Adrenal gland (tissue), 9 donors: ENCODE measurements at regions not wholly inside any gene's neighbourhood (a gene's known extent, or its start where the extent isn't known, plus 50 kb on each side); places are given as distances from the start of the nearest gene placed in this dataset.
A peak's percentile ranks its signal among the peaks of the same experiment; 100 is the strongest.

Source experiments
- DNase-seq, 7 donors: peaks; one replicate each; pipeline ENCODE4 v3.0.0-alpha.2; 2019 to 2020
- H3K27ac ChIP-seq, 5 donors: fragments of 200-600 bp; sonication (generic) in 4 of 5; 1 replicate in 3 of 5; 2 replicates in 2 of 5; pipeline versions ENCODE4 v1.5.1 to v1.8.0; 2016 to 2020; ENCODE audit warnings: mild to moderate bottlenecking in 1 of 5
- H3K27me3 ChIP-seq: fragments of 200-600 bp; 2 replicates; pipeline ENCODE4 v1.8.0; 2021
- H3K36me3 ChIP-seq, 2 donors: fragments of 200-600 bp; replicated peaks in 1 of 2; 1 replicate in 1 of 2; 2 replicates in 1 of 2; pipeline versions ENCODE4 v1.5.1 to v1.8.0; 2018 to 2022
- H3K4me1 ChIP-seq, 2 donors: fragments of 200-600 bp; replicated peaks in 1 of 2; 1 replicate in 1 of 2; 2 replicates in 1 of 2; pipeline versions ENCODE4 v1.5.1 to v1.8.0; 2018 to 2021
- H3K4me3 ChIP-seq, 4 donors: fragments of 200-600 bp; sonication (generic) in 3 of 4; one replicate each; pipeline ENCODE4 v1.5.1; 2016 to 2018
- H3K9me3 ChIP-seq, 3 donors: fragments of 200-600 bp; sonication (generic) in 1 of 3; replicated peaks in 1 of 3; 1 replicate in 2 of 3; 2 replicates in 1 of 3; pipeline versions ENCODE4 v1.5.1 to v1.8.0; 2016 to 2021
- POLR2A ChIP-seq, 2 donors: fragments of 450-650 bp; IDR thresholded peaks; one replicate each; pipeline ENCODE4 v1.6.1; 2017; ENCODE audit warnings: antibody characterized with exemption in 2 of 2, mild to moderate bottlenecking in 2 of 2, moderate library complexity in 1 of 2
- WGBS, 4 donors: extraction: QIAGEN DNeasy Blood & Tissue Kit in 2 of 4; methylation state at CpG; one replicate each; pipeline versions ENCODE4 v1.1.5 to v1.1.7; 2013 to 2017; 5-methylcytosine and 5-hydroxymethylcytosine counted together
- intact Hi-C, 2 donors: fragments of 100-400 bp; cut with DNase I; formaldehyde crosslinking; loops; one replicate each; pipeline versions ENCODE4 v1.14.1 to v1.15.0; 2022 to 2023
- TF ChIP-seq, protein P1 (sequence below), 6 experiments: fragments of 450-650 bp in 4 of 6; fragments of 200-600 bp in 2 of 6; sonication (generic) in 1 of 6; IDR thresholded peaks; 1 replicate in 5 of 6; 2 replicates in 1 of 6; pipeline versions ENCODE4 v1.5.1 to v1.8.0; 2016 to 2021; ENCODE audit warnings: antibody characterized with exemption in 6 of 6, mild to moderate bottlenecking in 2 of 6, moderate library complexity in 1 of 6
- donor health status: healthy with polysubstance abuse.
- donor health status: Bipolar disorder and iron deficiency.
- donor health status: DM: yes; HTN: yes; CAD: no.
- donor health status: DM: no; HTN: no; CAD: no.
- donor health status: DM: no; HTN: no; CAD: no.

DNA sequence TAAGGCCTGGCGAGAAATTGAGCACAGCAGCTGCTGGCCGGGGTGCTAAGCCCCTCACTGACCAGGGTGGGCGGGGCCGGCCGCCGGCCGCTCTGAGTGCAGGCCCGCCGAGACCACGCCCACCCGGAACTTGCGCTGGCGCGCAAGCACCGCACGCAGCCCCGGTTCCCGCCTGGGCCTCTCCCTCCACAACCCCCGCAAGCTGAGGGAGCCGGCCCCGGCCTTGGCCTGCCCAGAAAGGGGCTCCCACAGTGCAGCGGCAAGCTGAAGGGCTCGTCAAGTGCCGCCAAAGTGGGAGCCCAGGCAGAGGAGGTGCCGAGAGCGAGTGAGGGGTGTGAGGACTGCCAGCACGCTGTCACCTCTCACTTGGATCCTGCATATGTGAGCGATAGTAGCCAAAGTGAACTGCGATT is 251.2 kb downstream of the GJA1 start:
- TF ChIP-seq POLR2A (IDR thresholded peaks at IDR 0.05), result no peak
- intact Hi-C loops, result no loop called here
- Histone ChIP-seq H3K9me3 (no peaks in the 10 kb centered on the region), H3K36me3 (no peaks in the 10 kb centered on the region), H3K27me3 (no peaks in the 10 kb centered on the region), H3K4me3 (no peak overlapping the region), H3K27ac (no peak overlapping the region), H3K4me1 (peaks cover 13 to 14% of the 10 kb centered on the region in 2 donors)
- WGBS, 4 donors, result 75 to 91% (median 89%) methylated on average over 4 to 29 of the region's 29 CpGs
- DNase-seq, result peak in 1 of 7 donors; percentile 15

DNA sequence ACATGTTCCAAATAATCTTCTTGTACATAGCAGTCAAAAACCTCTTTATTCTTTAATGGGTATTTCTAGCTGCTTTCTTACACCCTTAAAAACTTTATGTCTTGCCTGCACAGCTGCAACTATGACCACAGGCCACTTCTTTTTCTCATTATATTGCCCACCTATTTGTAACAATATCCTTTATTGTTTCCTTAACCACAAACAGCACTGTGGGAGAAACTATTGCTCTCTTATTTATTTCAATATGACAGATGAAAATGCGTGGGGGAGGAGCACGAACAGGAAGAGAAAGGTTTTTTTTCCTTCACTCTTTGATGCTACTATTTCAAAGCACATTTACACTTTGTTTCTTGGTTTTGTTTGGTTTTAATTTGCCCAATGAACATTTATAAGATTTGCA is 253.5 kb downstream of the GJA1 start:
- H3K4me1 ChIP-seq, result peaks cover 16 to 23% of the 10 kb centered on the region in 2 donors
- H3K9me3 ChIP-seq, result no peaks in the 10 kb centered on the region
- no peak overlapping the region for H3K27ac ChIP-seq
- no peaks in the 10 kb centered on the region for H3K27me3 ChIP-seq
- H3K4me3 ChIP-seq, result no peak overlapping the region
- WGBS, 4 donors, result 72 to 81% (median 78%) methylated on average over 2 of the region's 2 CpGs
- H3K36me3 ChIP-seq, result no peaks in the 10 kb centered on the region
- intact Hi-C loops, result no loop called here
- TF ChIP-seq POLR2A (IDR thresholded peaks at IDR 0.05), result no peak
- TF ChIP-seq, protein P1, sequence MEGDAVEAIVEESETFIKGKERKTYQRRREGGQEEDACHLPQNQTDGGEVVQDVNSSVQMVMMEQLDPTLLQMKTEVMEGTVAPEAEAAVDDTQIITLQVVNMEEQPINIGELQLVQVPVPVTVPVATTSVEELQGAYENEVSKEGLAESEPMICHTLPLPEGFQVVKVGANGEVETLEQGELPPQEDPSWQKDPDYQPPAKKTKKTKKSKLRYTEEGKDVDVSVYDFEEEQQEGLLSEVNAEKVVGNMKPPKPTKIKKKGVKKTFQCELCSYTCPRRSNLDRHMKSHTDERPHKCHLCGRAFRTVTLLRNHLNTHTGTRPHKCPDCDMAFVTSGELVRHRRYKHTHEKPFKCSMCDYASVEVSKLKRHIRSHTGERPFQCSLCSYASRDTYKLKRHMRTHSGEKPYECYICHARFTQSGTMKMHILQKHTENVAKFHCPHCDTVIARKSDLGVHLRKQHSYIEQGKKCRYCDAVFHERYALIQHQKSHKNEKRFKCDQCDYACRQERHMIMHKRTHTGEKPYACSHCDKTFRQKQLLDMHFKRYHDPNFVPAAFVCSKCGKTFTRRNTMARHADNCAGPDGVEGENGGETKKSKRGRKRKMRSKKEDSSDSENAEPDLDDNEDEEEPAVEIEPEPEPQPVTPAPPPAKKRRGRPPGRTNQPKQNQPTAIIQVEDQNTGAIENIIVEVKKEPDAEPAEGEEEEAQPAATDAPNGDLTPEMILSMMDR (IDR thresholded peaks at IDR 0.05), result no peak
- no peak for DNase-seq

DNA sequence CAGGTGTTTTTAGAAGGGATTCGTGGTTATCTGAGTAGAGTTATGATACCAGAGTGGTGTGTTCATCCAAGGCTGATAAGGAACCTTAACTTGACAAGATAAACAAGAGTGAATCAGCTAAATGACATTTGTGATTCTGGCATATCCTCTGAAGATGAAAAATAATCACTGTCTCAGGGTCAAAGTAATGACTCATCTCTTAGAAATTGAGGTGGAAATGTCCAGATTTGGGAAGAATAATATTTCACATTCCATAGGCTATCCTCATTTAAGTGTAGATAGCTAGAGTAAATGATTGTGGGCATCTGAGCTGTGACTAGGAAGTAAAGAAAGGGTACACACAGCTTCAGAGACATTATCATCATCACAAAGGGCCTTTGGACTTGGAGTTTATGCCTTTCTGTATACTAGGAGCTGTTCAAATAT is 255.7 kb downstream of the GJA1 start:
- TF ChIP-seq POLR2A (IDR thresholded peaks at IDR 0.05), result no peak
- TF ChIP-seq, protein P1 (IDR thresholded peaks at IDR 0.05), result no peak
- no peak for DNase-seq
- peak overlapping the region in 1 of 4 donors; percentile 8 for H3K4me3 ChIP-seq
- intact Hi-C loops, result loop anchor here in 1 of 2 donors (10.0 kb wide), 1 partner anchor 256 kb away; the partner anchor contains the start of gene GJA1
- H3K36me3 ChIP-seq, result no peaks in the 10 kb centered on the region
- 15 to 21% (median 19%) methylated on average over 1 of the region's 1 CpG for WGBS, 4 donors
- H3K27me3 ChIP-seq, result no peaks in the 10 kb centered on the region
- no peaks in the 10 kb centered on the region for H3K9me3 ChIP-seq
- peaks cover 25 to 40% of the 10 kb centered on the region in 2 donors for H3K4me1 ChIP-seq
- peak overlapping the region in 4 of 5 donors; percentile 9 to 77 (median 68) for H3K27ac ChIP-seq

DNA sequence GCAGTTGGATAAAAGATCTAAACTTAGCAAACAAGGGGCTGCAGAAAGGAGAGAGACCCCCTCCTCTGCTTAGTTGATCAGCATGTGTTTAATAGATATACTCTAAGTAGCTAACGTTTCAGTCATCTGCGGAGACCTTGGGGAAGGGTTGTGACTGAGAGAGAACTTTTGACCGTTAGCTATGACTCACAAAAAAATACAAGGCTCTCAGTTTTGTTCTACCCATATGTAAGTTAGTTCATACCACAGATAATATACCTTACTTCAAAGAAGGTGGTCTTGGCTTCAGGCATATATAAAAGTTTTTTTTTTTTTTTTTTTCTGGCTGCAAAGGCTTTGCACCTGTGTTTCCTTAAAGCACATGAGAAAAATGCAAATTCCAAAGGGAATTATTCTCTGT is 258.9 kb downstream of the GJA1 start:
- 40 to 50% (median 45%) methylated on average over 3 of the region's 3 CpGs for WGBS, 4 donors
- peak in 5 of 7 donors; percentile 28 to 48 (median 41) for DNase-seq
- intact Hi-C loops, result loop anchor here in 1 of 2 donors (10.0 kb wide), 1 partner anchor 260 kb away; the partner anchor contains the start of gene GJA1
- Histone ChIP-seq H3K36me3 (no peaks in the 10 kb centered on the region), H3K27me3 (no peaks in the 10 kb centered on the region), H3K27ac (peak overlapping the region in 3 of 5 donors; percentile 52 to 67 (median 59)), H3K9me3 (no peaks in the 10 kb centered on the region), H3K4me1 (peaks cover 25 to 43% of the 10 kb centered on the region in 2 donors), H3K4me3 (no peak overlapping the region)
- TF ChIP-seq, protein P1 (IDR thresholded peaks at IDR 0.05), result no peak
- no peak for TF ChIP-seq POLR2A (IDR thresholded peaks at IDR 0.05)

DNA sequence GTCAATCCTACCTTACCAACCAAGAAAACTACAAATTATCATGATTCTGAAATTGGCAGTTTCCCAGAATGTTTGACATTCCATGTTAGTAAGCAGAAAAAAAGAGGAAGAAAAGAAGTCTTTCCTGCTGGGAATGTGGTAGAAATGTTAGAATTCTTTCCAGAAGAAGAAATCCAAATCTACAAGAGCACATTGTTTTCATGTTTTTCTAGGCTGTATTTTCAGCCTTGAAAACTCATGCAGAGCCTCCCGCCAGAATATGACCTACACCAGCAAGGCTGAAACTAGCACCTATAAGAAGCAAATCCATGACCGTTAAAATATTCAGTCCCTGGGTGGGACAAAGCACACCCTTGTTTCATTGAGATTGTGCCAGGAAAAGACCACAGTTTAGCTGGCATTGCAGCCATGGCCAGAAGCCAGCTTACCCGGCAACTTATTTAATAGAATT is 259.4 kb downstream of the GJA1 start:
- no peak for TF ChIP-seq POLR2A (IDR thresholded peaks at IDR 0.05)
- TF ChIP-seq, protein P1 (IDR thresholded peaks at IDR 0.05), result no peak
- WGBS, 4 donors, result 20 to 32% (median 22%) methylated on average over 3 of the region's 3 CpGs
- H3K27me3 ChIP-seq, result no peaks in the 10 kb centered on the region
- H3K9me3 ChIP-seq, result no peaks in the 10 kb centered on the region
- H3K4me1 ChIP-seq, result peaks cover 25 to 43% of the 10 kb centered on the region in 2 donors
- H3K36me3 ChIP-seq, result no peaks in the 10 kb centered on the region
- no peak overlapping the region for H3K4me3 ChIP-seq
- DNase-seq, result peak in 1 of 7 donors; percentile 5
- intact Hi-C loops, result loop anchor here in 1 of 2 donors (10.0 kb wide), 1 partner anchor 260 kb away; the partner anchor contains the start of gene GJA1
- H3K27ac ChIP-seq, result peak overlapping the region in 4 of 5 donors; percentile 1 to 69 (median 56)
